A172 (cell line): ENCODE measurements at regions not wholly inside any gene's neighbourhood (a gene's known extent, or its start where the extent isn't known, plus 50 kb on each side); places are given as distances from the start of the nearest gene placed in this dataset.

Experiments used
- DNase-seq: peaks from one replicate; pipeline ENCODE4 v3.0.0-alpha.2; 2015; ENCODE audit warnings: low spot score

DNA sequence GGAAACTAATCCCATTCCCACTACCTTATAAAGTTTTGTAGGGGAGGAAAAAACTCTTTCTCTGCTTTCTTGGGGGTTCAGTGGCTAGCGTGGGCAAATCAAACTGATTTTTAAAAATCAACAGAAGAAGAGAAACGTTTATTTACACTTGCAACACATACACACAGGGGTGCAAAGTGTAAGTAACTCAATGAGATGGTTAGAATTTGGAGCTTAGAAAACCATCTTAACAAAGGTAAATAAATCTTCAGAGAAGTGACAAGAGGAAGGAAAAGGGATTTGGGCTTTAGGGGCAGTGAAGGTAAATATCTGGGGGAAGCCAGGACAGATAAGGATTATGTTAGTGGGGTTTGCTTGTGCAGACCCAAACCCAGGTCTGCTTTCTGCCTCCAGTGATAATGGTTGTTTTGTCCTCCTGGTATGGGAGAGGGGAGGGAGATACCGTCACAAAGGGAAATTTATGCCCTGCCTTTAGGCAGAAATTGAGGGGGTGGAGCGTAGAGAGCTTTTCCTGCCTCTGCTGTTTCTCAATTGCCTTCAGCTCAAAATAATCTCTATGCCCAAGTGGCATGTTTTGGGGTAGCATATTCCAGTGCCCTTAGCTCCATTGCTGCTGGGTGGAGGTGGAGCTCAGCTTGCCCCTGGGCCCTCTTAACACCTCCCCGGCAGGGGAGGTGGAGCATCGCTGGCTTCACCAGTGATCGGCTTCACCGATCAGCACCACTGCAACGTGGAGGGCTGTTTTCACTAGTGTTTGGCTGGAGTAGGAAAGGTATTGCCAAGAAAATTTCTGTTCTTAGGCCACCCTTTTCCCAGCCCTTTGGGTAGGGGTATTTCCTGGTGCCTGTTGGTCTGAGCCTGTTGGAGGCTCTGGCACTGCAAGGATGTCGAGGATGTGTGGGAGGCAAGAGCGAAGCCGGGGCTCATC is 92.2 kb downstream of the TEX51 start:
- DNase-seq = no peak

DNA sequence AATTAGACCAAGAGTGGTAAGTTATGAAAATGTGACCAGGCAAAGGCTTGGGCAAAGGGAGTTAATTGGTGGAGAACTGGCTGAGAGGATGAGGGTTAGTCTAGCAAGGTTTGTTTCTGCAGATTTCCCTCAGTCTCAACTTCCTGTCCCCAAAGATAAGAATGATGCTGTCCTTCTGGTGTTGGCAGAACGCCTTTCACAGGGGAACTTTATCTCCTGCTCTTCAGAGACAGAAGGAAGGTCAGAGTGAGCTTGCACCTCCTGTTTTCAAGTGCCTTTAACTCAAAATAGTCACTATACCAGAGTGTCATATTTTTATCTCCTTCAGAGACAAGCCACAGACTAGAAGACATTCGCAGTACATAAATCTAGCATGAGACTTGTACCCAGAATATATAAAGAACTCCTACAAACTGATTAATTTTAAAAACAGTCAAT is 95.7 kb downstream of the TEX51 start:
- no peak for DNase-seq

DNA sequence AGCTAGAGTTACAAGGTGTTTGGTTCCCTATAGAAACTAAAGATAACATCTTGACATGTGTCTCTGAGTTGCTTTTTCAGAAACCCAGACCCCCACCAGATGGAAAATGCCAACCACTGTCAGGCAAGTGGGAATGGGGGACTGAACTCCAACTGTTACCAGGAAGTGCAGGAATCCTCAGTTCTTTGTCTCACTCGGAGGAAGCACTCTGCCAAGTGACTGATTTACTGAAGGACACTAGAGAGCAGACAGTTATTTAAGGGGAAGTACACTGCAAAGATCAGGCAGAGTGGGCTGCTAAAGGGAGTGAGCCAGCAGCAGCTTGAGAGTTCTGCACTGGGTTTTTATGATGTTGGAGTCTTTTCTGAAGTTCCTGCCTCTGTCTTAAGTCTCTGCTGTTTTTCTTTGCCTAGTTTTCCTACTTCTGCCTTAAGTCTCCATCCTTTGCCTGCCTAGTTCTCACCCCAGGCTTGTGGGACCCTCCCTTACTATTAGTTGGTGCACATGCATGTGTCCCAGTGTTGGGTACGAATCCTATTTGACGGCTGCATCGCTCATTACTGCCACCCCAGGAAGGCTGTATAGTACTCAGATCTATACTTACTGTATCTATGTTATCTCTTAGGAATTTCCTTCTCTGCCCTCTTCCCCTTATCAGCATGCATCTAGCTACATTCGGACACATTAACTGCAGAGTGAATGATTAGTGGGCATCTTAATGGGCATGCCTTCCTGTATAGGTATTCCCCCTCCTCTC is 97.1 kb downstream of the TEX51 start:
- no peak for DNase-seq

DNA sequence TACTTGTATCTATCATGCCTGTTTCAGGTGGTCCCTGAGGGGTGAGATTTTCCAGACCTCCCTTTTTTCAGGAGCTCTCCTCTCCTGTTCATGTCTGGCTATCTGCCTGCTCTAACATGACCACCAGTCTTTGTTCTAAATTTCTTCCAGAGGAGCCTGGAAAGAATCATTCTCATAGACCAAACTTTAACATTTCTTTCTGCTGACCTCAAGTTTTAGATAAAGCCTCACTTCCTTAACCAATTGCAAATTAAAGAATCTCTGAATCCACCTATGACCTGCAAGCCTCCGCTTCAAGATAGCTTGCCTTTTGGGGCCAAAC is 97.6 kb downstream of the TEX51 start:
- no peak for DNase-seq
